HG02970 (cell line): ENCODE measurements at regions not wholly inside any gene's neighbourhood (a gene's known extent, or its start where the extent isn't known, plus 50 kb on each side); places are given as distances from the start of the nearest gene placed in this dataset.
"Not testable (repeated sequence)": the region's sequence is repeated elsewhere in the genome, so short reads cannot be mapped to it uniquely, and the experiment has no call there.

Experiments
- ATAC-seq: cut with Tn5 transposase; IDR thresholded peaks from one replicate; pipeline ENCODE4 v1.9.1; 2021; ENCODE audit warnings: mild to moderate bottlenecking, moderate library complexity, moderate number of reproducible peaks; ENCODE audit not compliant: unreplicated experiment, low FRiP score

GRCh38 chr12:124214574-124214973 is 80.3 kb upstream of the RFLNA start:
- no peak for ATAC-seq

- no peak for ATAC-seq
Measured at GRCh38 chr12:124216966-124217365, 77.9 kb upstream of the RFLNA start.

- no peak for ATAC-seq
Measured at GRCh38 chr12:124217508-124218242, 77.2 kb upstream of the RFLNA start.

GRCh38 chr12:124218243-124218560 is 76.7 kb upstream of the RFLNA start:
- no peak for ATAC-seq

GRCh38 chr12:124218650-124219049 is 76.2 kb upstream of the RFLNA start:
- ATAC-seq = not testable (repeated sequence)

GRCh38 chr12:124222368-124223245 is 72.3 kb upstream of the RFLNA start:
- no peak for ATAC-seq

GRCh38 chr12:124223733-124224138 is 71.2 kb upstream of the RFLNA start:
- ATAC-seq = not testable (repeated sequence)

- no peak for ATAC-seq
Measured at GRCh38 chr12:124224535-124225110, 70.3 kb upstream of the RFLNA start.

GRCh38 chr12:124225730-124226129 is 69.2 kb upstream of the RFLNA start:
- ATAC-seq = no peak

- no peak for ATAC-seq
Measured at GRCh38 chr12:124227951-124228711, 66.8 kb upstream of the RFLNA start.

GRCh38 chr12:124229520-124229919 is 65.4 kb upstream of the RFLNA start:
- ATAC-seq = no peak

GRCh38 chr12:124230117-124230757 is 64.7 kb upstream of the RFLNA start:
- ATAC-seq = no peak

GRCh38 chr12:124230789-124231188 is 64.1 kb upstream of the RFLNA start:
- no peak for ATAC-seq

GRCh38 chr12:124231980-124232653 is 62.8 kb upstream of the RFLNA start:
- no peak for ATAC-seq

GRCh38 chr12:124232654-124232987 is 62.3 kb upstream of the RFLNA start:
- ATAC-seq = no peak

- ATAC-seq = no peak
Measured at GRCh38 chr12:124233041-124233796, 61.7 kb upstream of the RFLNA start.

GRCh38 chr12:124233846-124234640 is 60.9 kb upstream of the RFLNA start:
- no peak for ATAC-seq

GRCh38 chr12:124236625-124237031 is 58.3 kb upstream of the RFLNA start:
- no peak for ATAC-seq
